ENCODE measurements at regions not wholly inside any gene's neighbourhood (a gene's known extent, or its start where the extent isn't known, plus 50 kb on each side); places are given as distances from the start of the nearest gene placed in this dataset.

GRCh38 chr3:81931265-81932251 is 170.1 kb upstream of the GBE1 start:
- no peaks in the 10 kb centered on the region for H3K4me1 ChIP-seq
- H3K27me3 ChIP-seq: no peaks in the 10 kb centered on the region
- H3K9me3 ChIP-seq: no peaks in the 10 kb centered on the region
- intact Hi-C loops (cut with DNase I): no loop called here
- no peak for ATAC-seq
- no peak for DNase-seq
- 92 to 95% methylated on average over 12 of the region's 12 CpGs for WGBS, 2 donors
- no peaks in the 10 kb centered on the region for H3K36me3 ChIP-seq
- no peak overlapping the region for H3K4me3 ChIP-seq
- TF ChIP-seq CTCF (IDR thresholded peaks at IDR 0.05): no peak
- H3K27ac ChIP-seq: no peak overlapping the region

- H3K9me3 ChIP-seq: no peaks in the 10 kb centered on the region
- ATAC-seq (no peak), DNase-seq (no peak)
Observed at GRCh38 chr3:81929697-81930096, 168.3 kb upstream of the GBE1 start.

GRCh38 chr3:81927811-81928210 is 166.4 kb upstream of the GBE1 start:
- no peak for DNase-seq
- 91 to 95% methylated on average over 1 of the region's 1 CpG for WGBS, 2 donors
- intact Hi-C loops (cut with DNase I): loop anchor here in 2 of 10 donors (5.0 to 10.0 kb wide), 2 partner anchors 263 to 731 kb away; no protein-coding TSS in a partner anchor

More at GRCh38 chr3:81929697-81930096, 168.3 kb upstream of the GBE1 start:
- Histone ChIP-seq H3K4me3 (no peak overlapping the region), H3K36me3 (no peaks in the 10 kb centered on the region), H3K27me3 (no peaks in the 10 kb centered on the region), H3K27ac (no peak overlapping the region), H3K4me1 (no peaks in the 10 kb centered on the region)
- no peak for TF ChIP-seq CTCF (IDR thresholded peaks at IDR 0.05)
- intact Hi-C loops (cut with DNase I): loop anchor here in 2 of 10 donors (5.0 to 10.0 kb wide), 2 partner anchors 265 to 732 kb away; no protein-coding TSS in a partner anchor

GRCh38 chr3:81925385-81925784 is 163.9 kb upstream of the GBE1 start:
- intact Hi-C loops (cut with DNase I): loop anchor here in 2 of 10 donors (5.0 to 10.0 kb wide), 2 partner anchors 261 to 728 kb away; no protein-coding TSS in a partner anchor

More at GRCh38 chr3:81927811-81928210, 166.4 kb upstream of the GBE1 start:
- TF ChIP-seq CTCF (IDR thresholded peaks at IDR 0.05): no peak
- Histone ChIP-seq H3K27ac (no peak overlapping the region), H3K27me3 (no peaks in the 10 kb centered on the region), H3K4me3 (no peak overlapping the region), H3K4me1 (no peaks in the 10 kb centered on the region), H3K9me3 (no peaks in the 10 kb centered on the region), H3K36me3 (no peaks in the 10 kb centered on the region)
- ATAC-seq: no peak

More at GRCh38 chr3:81925385-81925784, 163.9 kb upstream of the GBE1 start:
- no peak overlapping the region for H3K27ac ChIP-seq
- no peak for TF ChIP-seq CTCF (IDR thresholded peaks at IDR 0.05)
- H3K36me3 ChIP-seq: no peaks in the 10 kb centered on the region
- no peaks in the 10 kb centered on the region for H3K9me3 ChIP-seq
- DNase-seq (no peak), ATAC-seq (no peak)
- no peaks in the 10 kb centered on the region for H3K27me3 ChIP-seq
- no peak overlapping the region for H3K4me3 ChIP-seq
- H3K4me1 ChIP-seq: peaks cover 0 to 8% (median 0%) of the 10 kb centered on the region in 9 donors

Data from heart right ventricle (tissue), 16 donors.